GM18499 (cell line): ENCODE measurements at regions not wholly inside any gene's neighbourhood (a gene's known extent, or its start where the extent isn't known, plus 50 kb on each side); places are given as distances from the start of the nearest gene placed in this dataset.

Source experiments
- ATAC-seq: cut with Tn5 transposase; IDR thresholded peaks from one replicate; pipeline ENCODE4 v1.9.1; 2021; ENCODE audit warnings: moderate number of reproducible peaks; ENCODE audit not compliant: insufficient read depth, unreplicated experiment

DNA sequence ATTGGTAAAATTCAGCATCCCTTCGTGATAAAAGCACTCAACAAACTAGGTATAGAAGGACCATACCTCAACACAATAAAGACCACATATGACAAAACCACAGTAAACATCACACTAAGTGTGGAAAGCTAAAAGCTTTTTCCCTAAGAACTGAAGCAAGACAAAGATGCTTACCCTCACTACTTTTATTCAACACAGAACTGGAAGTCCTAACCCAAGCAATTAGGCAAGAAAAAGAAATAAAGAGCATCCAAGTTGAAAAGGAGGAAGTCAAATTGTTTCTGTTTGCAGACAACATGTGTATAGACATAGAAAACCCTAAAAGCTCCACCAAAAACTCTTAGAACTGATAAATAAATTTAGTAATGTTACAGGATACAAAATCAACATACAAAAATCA lies 271.7 kb downstream of the RBM43 start:
- ATAC-seq: no peak

DNA sequence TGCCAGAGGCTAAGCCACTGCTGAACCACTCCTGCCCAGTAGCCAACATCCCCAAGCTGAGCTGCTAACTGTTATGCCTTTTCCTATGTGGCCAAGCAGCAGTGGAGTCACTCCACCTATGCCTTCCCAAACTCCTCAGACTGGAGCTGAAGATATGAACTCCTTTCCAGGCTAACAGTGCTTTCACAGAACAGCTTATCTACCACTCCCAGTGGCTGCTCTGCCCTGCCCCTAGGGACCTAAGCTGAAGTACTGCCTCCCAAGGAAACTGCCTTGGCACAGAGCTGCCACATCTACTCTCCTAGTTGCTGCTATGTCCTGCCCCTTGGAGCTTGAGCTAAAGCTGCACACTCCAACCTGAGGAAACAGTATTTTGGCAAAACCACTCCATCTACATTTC lies 275.9 kb downstream of the RBM43 start:
- no peak for ATAC-seq

DNA sequence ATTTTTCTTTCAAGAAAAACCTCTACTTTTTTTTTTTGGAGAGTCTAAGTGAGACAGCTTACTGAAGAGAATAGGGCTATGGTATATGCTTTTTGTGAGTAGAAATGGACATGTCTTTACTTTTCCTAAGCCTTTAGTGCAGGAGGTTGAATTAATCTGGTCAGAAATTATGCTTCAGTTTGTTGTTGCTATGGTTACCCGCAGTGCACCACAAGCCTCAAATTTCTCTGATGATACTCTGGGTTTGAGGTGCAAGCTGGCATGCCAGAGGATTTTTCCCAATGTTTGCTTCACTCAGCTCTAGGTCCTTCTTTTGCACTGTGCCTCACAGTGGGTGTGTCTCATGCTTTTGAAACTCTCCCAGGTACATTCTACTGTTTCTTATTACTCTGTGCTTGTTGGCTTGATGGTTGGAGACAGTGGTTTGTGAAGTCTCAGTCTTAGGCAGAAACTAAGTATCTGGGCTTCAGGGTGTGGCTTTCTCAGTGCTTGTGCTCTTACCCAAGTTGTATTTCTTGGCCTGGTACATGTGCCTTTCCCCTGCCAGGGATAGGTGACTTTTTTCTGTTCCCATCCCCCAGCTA lies 278.3 kb downstream of the RBM43 start:
- no peak for ATAC-seq

DNA sequence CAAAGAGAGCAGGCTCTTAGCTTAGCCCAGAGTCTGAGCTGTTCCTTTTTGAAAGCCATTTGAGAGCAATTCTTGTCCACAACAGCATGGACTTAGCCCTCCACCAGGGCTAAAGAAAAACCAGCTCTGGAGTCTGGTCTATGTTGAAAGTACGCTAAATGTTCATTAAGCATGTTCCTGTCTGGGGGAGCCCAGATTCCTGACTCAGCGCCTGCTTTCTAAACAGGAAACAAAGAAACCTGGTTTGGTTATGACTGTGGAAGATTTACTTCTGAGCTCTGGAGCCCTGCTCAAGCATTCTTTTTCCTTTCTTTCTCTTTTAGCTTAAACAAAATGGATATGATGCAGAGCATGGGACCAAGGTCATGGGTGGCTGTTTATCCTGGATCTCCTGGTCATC lies 279.8 kb downstream of the RBM43 start:
- ATAC-seq: no peak

DNA sequence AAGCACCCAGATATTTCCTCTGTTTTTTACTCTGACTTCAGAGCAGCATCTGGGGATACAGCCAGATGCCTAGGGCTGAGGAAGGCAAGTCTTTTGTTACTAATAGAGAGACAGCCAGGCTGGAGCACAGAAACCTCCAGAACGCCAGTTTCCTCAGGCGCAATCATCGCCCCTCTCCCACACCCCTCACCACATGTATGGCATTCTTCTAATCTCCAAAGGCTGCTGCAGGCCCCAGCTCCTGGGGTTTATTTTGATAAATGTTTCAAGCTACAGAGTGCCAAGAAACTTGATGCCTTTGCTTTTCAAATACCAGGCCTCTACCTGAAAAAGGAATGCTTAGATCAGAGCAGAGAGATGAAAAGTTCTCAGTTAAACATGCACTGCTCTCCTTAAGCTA lies 283.6 kb downstream of the RBM43 start:
- no peak for ATAC-seq

DNA sequence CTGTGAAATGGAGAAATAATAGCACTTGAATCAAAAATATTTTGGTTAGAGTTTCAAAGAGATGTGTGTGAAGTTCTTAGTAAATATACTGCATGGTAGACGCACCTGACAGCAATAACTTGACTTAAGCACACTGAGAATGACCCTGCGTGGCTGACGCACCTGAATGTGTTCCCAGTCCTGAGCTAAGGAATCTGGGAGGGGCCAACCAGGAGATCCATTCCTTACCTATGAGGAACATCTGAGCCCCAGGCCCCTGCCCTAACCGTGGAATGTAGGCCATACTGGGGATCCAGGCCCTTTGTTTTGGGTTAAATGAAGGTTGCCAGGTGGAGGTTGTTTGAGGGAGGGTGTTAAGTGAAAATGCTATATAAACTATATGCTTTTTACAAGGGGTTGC lies 284.4 kb downstream of the RBM43 start:
- no peak for ATAC-seq

DNA sequence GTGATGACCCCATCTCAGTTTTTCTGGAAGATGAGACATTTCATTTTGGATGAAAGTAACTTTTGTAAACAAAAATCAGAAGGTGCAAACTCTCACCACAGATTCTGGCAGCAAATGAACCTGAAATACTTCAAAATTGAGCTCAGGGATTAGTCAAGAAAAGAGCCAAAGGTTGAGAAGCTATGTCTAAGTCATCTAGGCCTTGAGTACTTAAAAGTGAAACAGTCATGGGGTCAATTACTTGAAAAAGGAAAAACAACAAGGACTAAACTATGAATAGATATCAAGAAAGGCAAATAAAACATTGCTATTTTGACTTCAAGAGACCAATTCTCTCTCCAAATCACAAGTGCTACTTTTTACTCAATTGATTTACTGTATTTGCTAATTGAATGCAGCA lies 285.1 kb downstream of the RBM43 start:
- no peak for ATAC-seq

DNA sequence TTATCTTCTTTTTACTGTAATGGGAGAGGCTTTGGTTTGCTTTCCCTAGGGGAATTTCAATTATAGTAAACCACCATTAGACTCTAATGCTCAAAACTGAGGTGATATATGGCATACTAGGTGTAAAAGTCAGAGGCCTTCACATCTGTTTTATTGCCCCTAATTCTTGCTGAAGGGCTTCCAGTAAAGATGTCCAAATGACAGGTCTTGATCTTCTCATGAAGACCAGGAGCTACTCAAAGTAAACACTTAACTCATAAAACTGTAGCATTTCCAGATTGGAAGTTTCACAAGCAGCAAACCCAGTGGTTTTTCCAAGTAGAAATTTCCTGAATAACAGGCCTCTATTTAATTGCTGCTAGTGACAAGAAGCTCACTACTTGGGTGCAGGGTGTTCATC lies 286.8 kb downstream of the RBM43 start:
- no peak for ATAC-seq

DNA sequence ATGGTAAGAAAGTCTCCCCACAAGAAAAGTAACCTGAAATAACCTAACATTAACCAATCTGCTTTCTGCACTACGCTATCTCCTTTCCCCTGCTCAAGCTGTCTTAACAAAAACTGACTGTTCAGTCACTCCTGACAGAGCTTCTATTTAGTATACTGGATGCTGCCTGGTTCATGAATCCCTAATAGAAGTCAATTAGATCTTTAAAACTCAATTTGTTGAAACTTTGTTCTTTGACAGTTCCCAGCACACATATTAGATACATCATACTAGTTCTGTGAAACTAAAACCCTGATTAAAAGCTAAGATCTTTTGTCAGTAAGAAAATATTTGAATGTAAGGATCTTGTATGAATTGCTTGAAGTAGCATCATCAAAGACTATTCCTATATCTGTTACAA lies 287.4 kb downstream of the RBM43 start:
- ATAC-seq: no peak

DNA sequence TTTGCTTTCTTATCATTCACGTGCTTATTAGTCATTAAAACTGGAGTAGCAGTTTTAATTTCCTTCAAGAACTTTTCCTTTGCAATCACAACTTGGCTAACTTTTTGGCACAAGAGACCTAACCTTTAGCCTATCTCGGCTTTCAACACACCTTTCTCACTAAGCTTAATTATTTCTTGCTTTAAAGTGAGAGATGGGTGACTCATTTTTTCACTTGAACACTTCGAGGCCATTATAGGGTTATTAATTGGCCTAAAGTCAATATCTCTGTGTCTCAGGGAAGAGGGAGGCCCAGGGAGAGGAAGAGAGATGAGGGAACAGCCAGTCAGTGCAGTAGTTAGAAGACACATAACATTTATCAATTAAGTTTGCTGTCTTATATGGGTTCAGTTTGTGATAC lies 289.8 kb downstream of the RBM43 start:
- no peak for ATAC-seq

DNA sequence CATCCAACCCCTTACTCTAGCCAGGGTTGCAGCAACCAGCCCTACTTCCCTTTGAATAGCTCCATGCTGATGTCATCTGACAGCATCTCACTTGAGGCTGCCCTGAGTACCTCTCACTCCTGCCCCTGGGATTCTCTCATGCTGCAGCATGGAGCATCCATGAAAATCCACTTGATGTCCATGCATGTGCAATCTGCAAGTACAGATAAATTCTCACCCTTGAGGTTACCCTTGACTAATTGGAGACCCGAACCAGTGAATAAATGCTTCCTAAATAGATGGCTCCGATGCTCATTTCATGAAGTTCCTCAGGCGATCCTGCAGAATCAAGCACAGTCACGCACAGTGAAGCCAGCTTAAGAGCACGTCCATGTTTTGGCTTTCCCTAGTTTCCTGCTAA lies 298.3 kb downstream of the RBM43 start:
- no peak for ATAC-seq

DNA sequence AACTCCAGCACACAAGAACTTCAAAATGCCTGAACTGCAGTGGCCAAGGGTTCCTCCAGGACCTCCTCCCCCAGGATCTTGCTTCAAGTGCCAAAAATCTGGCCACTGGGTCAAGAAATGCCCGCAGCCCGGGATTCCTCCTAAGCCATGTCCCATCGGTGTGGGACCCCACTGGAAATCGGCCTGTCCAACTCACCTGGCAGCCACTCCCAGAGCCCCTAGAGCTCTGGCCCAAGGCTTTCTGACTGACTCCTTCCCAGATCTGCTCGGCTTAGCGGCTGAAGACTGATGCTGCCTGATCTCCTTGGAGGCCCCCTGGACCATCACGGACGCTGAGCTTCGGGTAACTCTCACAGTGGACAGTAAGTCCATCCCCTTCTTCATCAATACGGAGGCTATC lies 306.4 kb downstream of the RBM43 start:
- ATAC-seq: no peak

DNA sequence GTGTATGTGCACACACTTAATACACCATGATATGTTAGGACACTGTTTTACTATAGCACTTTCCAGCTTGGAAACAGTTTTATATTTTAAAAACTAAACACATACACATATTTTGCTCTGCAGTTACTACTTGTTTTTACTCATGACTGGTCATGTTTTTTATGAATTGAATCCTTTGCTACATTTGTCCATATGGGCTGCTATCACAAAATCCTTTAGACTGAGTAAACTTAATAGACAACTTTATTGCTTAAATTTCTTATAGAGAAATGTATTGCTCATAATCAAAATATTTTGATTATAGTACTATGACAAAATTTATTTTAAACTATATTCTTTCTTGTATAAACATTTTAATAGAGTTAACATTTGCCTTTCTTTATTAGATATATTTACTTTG lies 314.8 kb downstream of the RBM43 start:
- ATAC-seq: no peak

DNA sequence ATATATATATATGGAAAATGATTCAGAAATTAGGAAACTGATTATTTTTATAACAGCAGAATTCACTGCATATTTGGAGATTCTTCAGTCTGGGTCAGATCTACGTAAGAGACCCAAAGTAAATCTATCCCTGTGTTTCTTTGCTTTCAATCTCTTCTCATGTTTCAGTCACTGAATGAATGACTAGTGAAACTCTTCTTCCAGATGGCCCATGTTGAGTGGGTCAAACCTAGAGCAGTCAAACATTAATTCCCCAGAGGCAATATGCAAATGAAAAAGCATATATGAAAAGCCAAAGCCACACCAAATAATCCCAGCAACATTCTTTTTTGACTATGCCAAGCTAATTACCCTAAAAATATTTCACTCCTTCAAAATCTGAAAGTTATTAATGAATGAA lies 317.3 kb downstream of the RBM43 start:
- ATAC-seq: no peak

DNA sequence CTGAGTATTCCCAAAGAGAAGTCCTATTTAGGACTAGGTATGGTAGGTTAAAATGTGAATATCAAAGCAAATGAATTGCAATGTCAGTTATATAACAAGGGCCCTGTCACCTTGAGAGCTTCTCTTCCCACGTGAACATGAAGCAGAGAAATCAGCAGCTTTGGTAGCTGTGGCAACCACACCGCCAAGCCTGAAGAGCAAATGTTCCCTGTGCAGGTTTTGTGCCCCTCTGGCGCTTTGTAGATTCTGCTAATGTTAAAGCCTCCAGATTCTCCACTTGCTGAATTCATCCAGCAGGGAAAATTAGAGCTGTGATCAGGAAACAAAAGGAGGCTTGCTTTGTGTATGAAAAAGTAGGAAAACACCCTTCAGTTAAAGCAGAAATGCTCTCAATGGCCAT lies 322.6 kb downstream of the RBM43 start:
- ATAC-seq: no peak

DNA sequence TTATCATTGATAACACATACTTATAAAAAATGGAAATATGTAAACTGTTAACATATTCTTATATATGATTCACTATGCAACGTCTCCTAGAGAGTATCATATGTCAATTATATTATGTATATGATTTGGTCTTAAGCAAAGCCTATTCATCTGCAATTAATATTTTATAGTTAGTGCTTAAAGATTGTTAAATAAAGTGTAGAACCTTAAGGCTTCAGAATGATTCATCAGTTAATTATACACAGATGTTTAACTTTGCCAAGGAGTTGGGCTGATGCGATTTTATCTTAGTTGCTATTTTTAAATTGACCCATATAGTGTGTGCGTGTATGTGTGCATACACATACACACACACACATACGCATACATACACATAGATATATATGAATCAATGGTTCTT lies 323.1 kb downstream of the RBM43 start:
- ATAC-seq: no peak

DNA sequence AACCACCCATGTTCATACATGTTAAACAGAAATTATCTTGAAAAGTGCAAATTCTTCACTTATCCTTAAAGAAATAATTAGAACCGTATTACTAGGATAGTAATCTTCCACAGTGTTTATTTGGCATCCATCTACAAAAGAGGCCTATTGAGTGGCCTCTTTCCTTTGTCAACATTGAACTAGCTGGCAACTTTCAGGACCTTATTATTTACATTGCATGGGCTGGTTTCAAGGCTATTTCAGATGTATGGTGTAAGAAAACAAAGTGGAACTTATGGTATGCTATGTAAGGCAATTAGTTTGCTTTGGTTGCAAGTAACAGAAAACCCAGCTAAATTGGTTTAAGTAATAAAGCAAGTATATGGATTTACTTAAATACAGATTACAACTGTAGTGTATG lies 324.6 kb downstream of the RBM43 start:
- no peak for ATAC-seq

DNA sequence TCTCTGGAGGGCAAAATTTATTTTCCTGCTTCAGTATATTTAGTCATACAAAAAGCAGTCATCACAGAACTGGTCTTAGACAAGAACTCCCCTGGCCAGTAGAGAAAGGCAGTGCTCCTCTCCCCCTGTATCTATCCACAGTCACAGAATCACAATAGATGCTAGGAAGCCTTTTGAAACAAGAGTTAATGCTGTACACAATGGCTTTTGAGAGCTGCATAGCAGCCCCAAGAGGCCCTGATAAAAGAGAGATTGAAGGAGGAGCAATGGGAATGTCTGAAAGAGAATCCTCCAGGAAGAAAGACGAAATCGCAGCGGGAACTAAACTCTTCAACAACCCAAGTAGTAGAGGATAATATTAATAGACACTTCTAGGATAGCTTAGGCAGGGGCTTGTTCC lies 330.2 kb downstream of the RBM43 start:
- ATAC-seq: no peak

DNA sequence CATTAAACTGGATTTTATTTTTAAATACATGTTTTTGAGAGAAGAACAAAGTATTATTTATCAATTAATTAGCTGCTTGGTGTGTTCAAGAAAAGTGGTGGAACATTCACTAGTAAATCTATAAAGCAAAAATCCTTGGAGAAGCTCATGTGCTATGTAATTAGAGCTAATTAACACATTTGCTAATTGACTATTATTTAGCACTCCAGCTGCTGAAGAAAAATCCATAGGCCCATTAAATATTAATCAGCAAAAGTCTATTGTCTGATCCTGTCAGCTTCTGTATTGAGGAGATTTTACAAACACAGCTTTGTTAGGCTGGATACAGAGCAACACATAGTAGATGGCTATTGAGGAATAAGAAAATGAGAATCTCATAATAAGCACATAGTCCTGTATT lies 336.1 kb downstream of the RBM43 start:
- ATAC-seq: no peak

DNA sequence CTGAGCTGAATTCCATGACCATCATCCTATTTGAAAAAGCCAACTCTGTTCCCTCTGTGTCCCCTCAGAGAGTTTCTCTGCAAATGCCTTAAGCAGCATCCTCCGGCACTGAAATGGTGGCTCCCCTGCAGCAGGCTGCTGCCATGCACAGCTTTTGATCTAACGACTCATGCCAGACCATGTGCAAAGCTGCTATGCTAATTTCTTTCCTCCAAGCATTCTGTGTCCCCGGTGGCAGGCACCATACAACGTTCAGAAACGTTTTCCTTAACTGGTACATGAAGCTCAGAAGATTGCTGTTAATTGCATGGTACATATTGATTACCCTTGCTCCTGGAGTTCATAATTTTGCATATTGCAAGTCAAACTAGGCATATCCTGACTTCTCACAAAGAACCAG lies 336.8 kb downstream of the RBM43 start:
- no peak for ATAC-seq

DNA sequence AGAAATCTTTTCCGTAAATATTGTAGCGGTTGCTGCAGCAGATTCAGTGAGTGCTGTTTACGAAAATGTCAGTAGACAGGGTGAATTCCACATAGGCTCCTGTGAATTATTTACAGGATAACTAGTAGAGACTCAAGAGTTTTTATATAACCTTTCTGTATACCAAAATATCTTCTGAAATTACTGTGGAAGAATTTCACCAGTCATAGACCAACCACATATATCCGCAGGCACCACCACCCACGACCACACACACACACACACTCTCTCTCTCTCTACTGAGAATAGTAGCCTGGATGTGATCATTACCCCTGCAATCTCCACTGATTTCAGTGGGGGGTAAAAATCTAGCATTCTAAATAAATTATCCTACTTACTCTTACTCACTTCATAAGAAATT lies 341.8 kb downstream of the RBM43 start:
- ATAC-seq: no peak

DNA sequence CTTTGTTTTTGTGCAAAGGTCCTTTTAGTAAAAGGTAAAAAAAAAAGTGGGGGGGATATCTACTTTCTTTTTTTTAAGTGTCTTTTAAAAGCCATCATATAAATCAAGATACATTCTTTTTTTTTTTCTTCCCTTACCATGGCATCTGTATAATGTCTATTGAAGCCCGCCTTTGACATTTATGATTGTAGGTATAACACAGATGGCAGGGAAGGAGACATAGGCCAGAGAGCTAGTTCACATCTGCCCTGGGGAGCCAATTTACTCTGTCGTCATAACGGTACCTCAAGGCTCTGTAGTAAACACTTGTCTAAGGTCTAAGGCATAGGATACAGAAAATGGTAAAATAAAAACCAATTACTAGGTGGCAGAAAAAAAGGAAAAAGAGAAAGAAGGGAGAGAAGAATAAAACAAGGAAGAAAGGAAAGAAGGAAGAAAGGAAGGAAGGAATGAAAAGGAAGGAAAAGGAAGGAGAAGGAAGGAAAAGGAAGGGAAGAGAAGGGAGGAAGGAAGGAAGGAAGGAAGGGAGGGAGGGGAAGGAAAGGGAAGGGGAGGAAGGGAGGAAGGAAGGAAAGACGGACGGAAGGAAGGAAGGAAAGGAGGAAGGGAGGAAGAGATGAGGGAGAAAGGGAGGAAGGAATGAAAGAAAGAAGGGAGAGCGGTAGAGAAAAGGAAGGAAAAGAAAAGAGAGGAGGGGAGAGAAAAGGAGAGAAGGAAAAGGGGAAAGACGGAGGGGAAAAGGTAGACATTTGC lies 343.5 kb downstream of the RBM43 start:
- ATAC-seq: no peak
